ENCODE measurements at regions not wholly inside any gene's neighbourhood (a gene's known extent, or its start where the extent isn't known, plus 50 kb on each side); places are given as distances from the start of the nearest gene placed in this dataset.

- no peak for ATAC-seq
- in situ Hi-C loops (cut with MboI) (no loop called here), intact Hi-C loops (cut with micrococcal nuclease) (no loop called here)
- H3K27me3 ChIP-seq (ENCODE audit: control insufficient read depth in 2 of 2, insufficient read depth in 2 of 2, low read length in 2 of 2) = peaks cover 5 to 7% of the 10 kb centered on the region in 2 experiments; a peak in 2 of 5 replicates
- no peaks in the 10 kb centered on the region for H3K9me1 ChIP-seq (ENCODE audit: control insufficient read depth, insufficient read depth, low read length)
- no peaks in the 10 kb centered on the region for H3K9me3 ChIP-seq (replicated peaks; ENCODE audit: control insufficient read depth, insufficient read depth, low read depth, low read length)
- BruUV-seq (replicated peaks) = no TSS peak
- no peak overlapping the region for H2AFZ ChIP-seq (ENCODE audit: low read depth, low read length)
- peaks cover 0 to 13% of the 10 kb centered on the region in 2 experiments; a peak in 3 of 5 replicates for H3K4me1 ChIP-seq (replicated peaks in 1 of 2; ENCODE audit: control insufficient read depth in 2 of 2, insufficient read depth in 2 of 2, low read length in 2 of 2)
- H3K4me2 ChIP-seq (ENCODE audit: insufficient read depth, low read length) = no peak overlapping the region
- POLR2A ChIA-PET = interaction anchor here (0.6 to 1.4 kb wide), 2 partner anchors 9 to 26 kb away, joined by 4 read pairs; no protein-coding TSS in a partner anchor
- H3K4me3 ChIP-seq = no peak overlapping the region
- no peak overlapping the region for H3K9ac ChIP-seq (ENCODE audit: insufficient read depth in 1 of 2, low read depth in 2 of 2, low read length in 2 of 2)
- WGBS (ENCODE audit: insufficient coverage, low coverage, missing lambda C conversion rate) = 4% methylated on average over 6 of the region's 6 CpGs
- H3K36me3 ChIP-seq (ENCODE audit: control insufficient read depth, insufficient read depth, low read length) = no peaks in the 10 kb centered on the region
- H4K20me1 ChIP-seq (replicated peaks; ENCODE audit: control insufficient read depth, insufficient read depth, low read length) = no peaks in the 10 kb centered on the region
- H3K27ac ChIP-seq (ENCODE audit: extremely low read depth, low read depth, low read length) = no peak overlapping the region
- no peaks in the 10 kb centered on the region for H3K79me2 ChIP-seq (ENCODE audit: control insufficient read depth, insufficient read depth, low read length)
- FAIRE-seq = no peak
- no peak for DNase-seq (ENCODE audit: extremely low read depth in 1 of 4, low spot score in 3 of 4)
- CTCF ChIA-PET (ENCODE audit: low intra/inter-chr PET ratio) = no interaction called here
- TF ChIP-seq HOXB6 (CRISPR knock-in tag; IDR thresholded peaks at IDR 0.05; ENCODE audit: borderline replicate concordance) = no peak
- TF ChIP-seq ZNF277 (CRISPR knock-in tag; IDR thresholded peaks at IDR 0.05; ENCODE audit: borderline replicate concordance) = no peak
- TF ChIP-seq PCBP1 (IDR thresholded peaks at IDR 0.05; ENCODE audit: low read depth, low read length, poor library complexity, severe bottlenecking) = no peak
- no peak for TF ChIP-seq POLR2B (IDR thresholded peaks at IDR 0.05; ENCODE audit: low read depth, partially characterized antibody)
- no peak for TF ChIP-seq REST (IDR thresholded peaks at IDR 0.05; ENCODE audit: borderline replicate concordance)
- TF ChIP-seq REST (CRISPR knock-in tag; IDR thresholded peaks at IDR 0.05; ENCODE audit: low read depth) = no peak
- peak; percentile 62; the same call in 1 of the 2 replicates for TF ChIP-seq CEBPB (tag; IDR thresholded peaks at IDR 0.05)
- no peak for TF ChIP-seq SREBF1 (IDR thresholded peaks at IDR 0.05; ENCODE audit: borderline replicate concordance, low read depth, low read length)
- no peak for TF ChIP-seq ETS2 (tag; IDR thresholded peaks at IDR 0.05; ENCODE audit: borderline replicate concordance, poor library complexity, severe bottlenecking)
- no peak for TF ChIP-seq ZKSCAN3 (CRISPR knock-in tag; IDR thresholded peaks at IDR 0.05)
- TF ChIP-seq ZNF76 (CRISPR knock-in tag; IDR thresholded peaks at IDR 0.05; ENCODE audit: borderline replicate concordance) = no peak
- 0 out of 4 replicates have a peak, but pooled peaks of 1 of the 2 experiments have one; percentile 8 for TF ChIP-seq KDM1A (IDR thresholded peaks at IDR 0.05)
- TF ChIP-seq ZNF785 (CRISPR knock-in tag; IDR thresholded peaks at IDR 0.05) = no peak
- no peak for TF ChIP-seq CEBPG (CRISPR knock-in tag; IDR thresholded peaks at IDR 0.05)
- peak; percentile 54 to 61; a peak in 3 of 4 replicates for TF ChIP-seq CEBPG (tag; conservative IDR thresholded peaks at IDR 0.05 in 1 of 2, IDR thresholded peaks at IDR 0.05 in 1 of 2)
Measured at GRCh38 chr6:47103931-47104330, 61.8 kb upstream of the ADGRF1 start.
